SKM-1 (cell line): ENCODE measurements at regions not wholly inside any gene's neighbourhood (a gene's known extent, or its start where the extent isn't known, plus 50 kb on each side); places are given as distances from the start of the nearest gene placed in this dataset.

ENCODE experiments used
- DNase-seq: peaks from one replicate; lab custom pipeline; 2025; ENCODE audit not compliant: unreplicated experiment; lab: John Stamatoyannopoulos, UW

GRCh38 chr15:96515371-96515770 is 184.9 kb downstream of the NR2F2 start:
- no peak for DNase-seq

GRCh38 chr15:96521386-96521785 is 190.9 kb downstream of the NR2F2 start:
- no peak for DNase-seq

- DNase-seq, result no peak
These were observed 194.3 kb downstream of the NR2F2 start for GRCh38 chr15:96524676-96525417.

GRCh38 chr15:96535148-96535547 is 204.6 kb downstream of the NR2F2 start:
- no peak for DNase-seq

GRCh38 chr15:96538491-96538890 is 208.0 kb downstream of the NR2F2 start:
- no peak for DNase-seq

- no peak for DNase-seq
These were observed 209.8 kb downstream of the NR2F2 start for GRCh38 chr15:96540283-96540682.

GRCh38 chr15:96542130-96542770 is 211.8 kb downstream of the NR2F2 start:
- DNase-seq, result no peak

- no peak for DNase-seq
These were observed 213.8 kb downstream of the NR2F2 start for GRCh38 chr15:96544162-96544756.

- DNase-seq, result no peak
These were observed 218.6 kb downstream of the NR2F2 start for GRCh38 chr15:96549136-96549535.

GRCh38 chr15:96551196-96551595 is 220.7 kb downstream of the NR2F2 start:
- no peak for DNase-seq

- no peak for DNase-seq
These were observed 221.2 kb downstream of the NR2F2 start for GRCh38 chr15:96551722-96552121.

- DNase-seq, result no peak
These were observed 222.5 kb downstream of the NR2F2 start for GRCh38 chr15:96553006-96553405.

- no peak for DNase-seq
These were observed 223.0 kb downstream of the NR2F2 start for GRCh38 chr15:96553451-96553850.

- DNase-seq, result no peak
These were observed 223.4 kb downstream of the NR2F2 start for GRCh38 chr15:96553931-96554330.

- DNase-seq, result no peak
These were observed 224.0 kb downstream of the NR2F2 start for GRCh38 chr15:96554541-96554940.

GRCh38 chr15:96559087-96559486 is 228.6 kb downstream of the NR2F2 start:
- DNase-seq, result no peak

- no peak for DNase-seq
These were observed 229.1 kb downstream of the NR2F2 start for GRCh38 chr15:96559631-96560030.

- DNase-seq, result no peak
These were observed 229.9 kb downstream of the NR2F2 start for GRCh38 chr15:96560246-96560895.

GRCh38 chr15:96561593-96561992 is 231.1 kb downstream of the NR2F2 start:
- no peak for DNase-seq

- no peak for DNase-seq
These were observed 234.0 kb downstream of the NR2F2 start for GRCh38 chr15:96564546-96564945.

- no peak for DNase-seq
These were observed 234.8 kb downstream of the NR2F2 start for GRCh38 chr15:96565266-96565665.

GRCh38 chr15:96574782-96575181 is 244.3 kb downstream of the NR2F2 start:
- DNase-seq, result no peak
